ENCODE measurements at regions not wholly inside any gene's neighbourhood (a gene's known extent, or its start where the extent isn't known, plus 50 kb on each side); places are given as distances from the start of the nearest gene placed in this dataset.
A peak's percentile ranks its signal among the peaks of the same experiment; 100 is the strongest.

DNA sequence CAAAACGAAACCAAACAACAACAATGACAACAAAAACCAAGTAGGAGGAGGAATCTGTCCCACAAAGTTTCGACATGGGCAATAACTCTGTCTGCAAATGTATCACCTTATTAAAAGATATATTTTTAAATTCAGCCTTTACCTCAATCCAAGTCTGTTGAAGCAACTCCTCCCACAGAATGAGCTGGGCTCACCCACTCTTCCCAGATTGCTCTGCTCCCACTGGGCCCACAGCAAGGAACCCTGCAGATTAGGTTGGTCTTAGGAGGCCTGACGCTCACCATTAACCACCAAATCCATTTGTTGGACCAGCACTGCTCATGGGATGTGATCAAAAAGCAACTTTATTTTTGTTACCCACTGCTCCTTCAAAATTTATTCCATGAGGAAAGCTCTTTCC, 114.7 kb upstream of the CDC42BPA start:
- Histone ChIP-seq H3K4me1 (peaks cover 22 to 34% of the 10 kb centered on the region in 2 donors), H3K4me3 (replicated peaks in 1 of 3) (no peak overlapping the region), H3K9me3 (no peaks in the 10 kb centered on the region), H3K27me3 (no peaks in the 10 kb centered on the region), H3K36me3 (no peaks in the 10 kb centered on the region), H3K27ac (no peak overlapping the region)
- DNase-seq = no peak
- whole genome bisulfite sequencing, 2 donors = 84 to 98% methylated on average over 3 of the region's 3 CpGs
- TF ChIP-seq POLR2A (IDR thresholded peaks at IDR 0.05) = no peak
- TF ChIP-seq, protein P1, sequence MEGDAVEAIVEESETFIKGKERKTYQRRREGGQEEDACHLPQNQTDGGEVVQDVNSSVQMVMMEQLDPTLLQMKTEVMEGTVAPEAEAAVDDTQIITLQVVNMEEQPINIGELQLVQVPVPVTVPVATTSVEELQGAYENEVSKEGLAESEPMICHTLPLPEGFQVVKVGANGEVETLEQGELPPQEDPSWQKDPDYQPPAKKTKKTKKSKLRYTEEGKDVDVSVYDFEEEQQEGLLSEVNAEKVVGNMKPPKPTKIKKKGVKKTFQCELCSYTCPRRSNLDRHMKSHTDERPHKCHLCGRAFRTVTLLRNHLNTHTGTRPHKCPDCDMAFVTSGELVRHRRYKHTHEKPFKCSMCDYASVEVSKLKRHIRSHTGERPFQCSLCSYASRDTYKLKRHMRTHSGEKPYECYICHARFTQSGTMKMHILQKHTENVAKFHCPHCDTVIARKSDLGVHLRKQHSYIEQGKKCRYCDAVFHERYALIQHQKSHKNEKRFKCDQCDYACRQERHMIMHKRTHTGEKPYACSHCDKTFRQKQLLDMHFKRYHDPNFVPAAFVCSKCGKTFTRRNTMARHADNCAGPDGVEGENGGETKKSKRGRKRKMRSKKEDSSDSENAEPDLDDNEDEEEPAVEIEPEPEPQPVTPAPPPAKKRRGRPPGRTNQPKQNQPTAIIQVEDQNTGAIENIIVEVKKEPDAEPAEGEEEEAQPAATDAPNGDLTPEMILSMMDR (IDR thresholded peaks at IDR 0.05) = no peak
- intact Hi-C loops (cut with DNase I) = no loop called here

DNA sequence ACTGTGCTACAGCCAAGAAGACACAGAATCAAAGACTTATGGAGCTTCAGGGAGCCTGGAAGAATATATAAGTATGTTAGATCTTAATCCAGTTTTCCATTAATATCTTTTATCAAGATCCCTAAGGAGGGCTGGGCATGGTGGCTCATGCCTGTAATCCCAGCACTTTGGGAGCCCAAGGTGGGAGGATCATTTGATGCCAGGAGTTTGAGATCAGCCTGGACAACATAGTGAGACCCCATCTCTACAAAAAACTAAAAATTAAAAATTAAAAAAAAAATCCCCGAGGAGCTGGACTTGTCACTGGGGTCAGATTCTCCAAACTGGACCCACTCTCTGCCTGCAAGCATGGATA, 113.9 kb upstream of the CDC42BPA start:
- H3K27ac ChIP-seq = no peak overlapping the region
- WGBS, 2 donors = 93 to 96% methylated on average over 1 of the region's 1 CpG
- DNase-seq = no peak
- no peaks in the 10 kb centered on the region for H3K27me3 ChIP-seq
- intact Hi-C loops (cut with DNase I) = no loop called here
- H3K4me3 ChIP-seq (replicated peaks in 1 of 3) = no peak overlapping the region
- H3K9me3 ChIP-seq = no peaks in the 10 kb centered on the region
- no peak for TF ChIP-seq POLR2A (IDR thresholded peaks at IDR 0.05)
- TF ChIP-seq, protein P1 (IDR thresholded peaks at IDR 0.05) = no peak
- peaks cover 22 to 34% of the 10 kb centered on the region in 2 donors for H3K4me1 ChIP-seq
- no peaks in the 10 kb centered on the region for H3K36me3 ChIP-seq

DNA sequence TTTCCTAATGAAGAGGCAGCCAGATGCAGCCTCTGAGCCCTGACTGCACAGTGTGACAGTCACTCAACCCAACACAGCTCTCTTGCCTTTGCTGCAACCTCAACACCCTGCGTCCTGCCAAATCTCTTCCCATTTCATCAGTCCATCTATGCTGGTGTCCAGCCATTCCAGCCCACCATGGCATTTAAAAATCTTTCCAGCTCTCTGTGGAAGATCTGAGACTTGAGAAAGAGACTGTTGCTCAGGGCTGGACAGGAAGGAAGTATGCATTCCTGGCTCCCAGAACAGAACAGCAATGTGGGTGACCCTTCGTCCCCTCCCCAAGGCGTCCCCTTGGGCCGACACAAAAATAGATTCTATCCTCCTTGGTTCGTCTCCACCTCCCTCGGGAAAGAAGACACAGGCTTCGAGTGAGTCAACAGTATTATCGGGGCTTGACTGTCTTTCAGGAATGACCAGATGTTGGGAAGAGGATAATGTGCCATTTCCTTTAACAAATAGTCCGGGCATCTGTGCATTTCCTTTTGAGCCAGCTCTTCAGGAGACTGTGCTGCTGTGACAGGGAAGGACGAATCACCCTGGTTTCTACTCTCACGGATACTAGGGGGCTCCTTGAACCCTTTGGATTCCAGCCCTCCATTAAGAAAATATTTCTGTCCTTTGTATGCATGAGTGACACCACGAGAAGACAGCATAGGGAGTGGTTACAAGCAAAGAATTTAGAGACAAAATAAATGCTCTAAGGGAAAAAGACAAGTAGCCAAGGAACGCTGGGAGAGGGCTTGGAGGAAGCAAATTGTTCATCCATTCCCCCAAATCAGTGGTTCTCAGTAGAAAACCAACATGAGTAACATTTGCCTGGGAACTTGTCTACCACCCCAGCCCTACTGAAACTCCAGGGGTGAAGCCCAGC, 111.4 kb upstream of the CDC42BPA start:
- peak in 1 of 2 donors; percentile 23 for DNase-seq
- Histone ChIP-seq H3K4me3 (replicated peaks in 1 of 3) (no peak overlapping the region), H3K27me3 (no peaks in the 10 kb centered on the region), H3K36me3 (no peaks in the 10 kb centered on the region), H3K9me3 (no peaks in the 10 kb centered on the region), H3K4me1 (peaks cover 22 to 34% of the 10 kb centered on the region in 2 donors), H3K27ac (peak overlapping the region in 2 of 3 donors; percentile 17 to 48)
- WGBS, 2 donors = 38 to 39% methylated on average over 13 of the region's 13 CpGs
- no peak for TF ChIP-seq POLR2A (IDR thresholded peaks at IDR 0.05)
- TF ChIP-seq, protein P1 (IDR thresholded peaks at IDR 0.05) = no peak
- intact Hi-C loops (cut with DNase I) = no loop called here

DNA sequence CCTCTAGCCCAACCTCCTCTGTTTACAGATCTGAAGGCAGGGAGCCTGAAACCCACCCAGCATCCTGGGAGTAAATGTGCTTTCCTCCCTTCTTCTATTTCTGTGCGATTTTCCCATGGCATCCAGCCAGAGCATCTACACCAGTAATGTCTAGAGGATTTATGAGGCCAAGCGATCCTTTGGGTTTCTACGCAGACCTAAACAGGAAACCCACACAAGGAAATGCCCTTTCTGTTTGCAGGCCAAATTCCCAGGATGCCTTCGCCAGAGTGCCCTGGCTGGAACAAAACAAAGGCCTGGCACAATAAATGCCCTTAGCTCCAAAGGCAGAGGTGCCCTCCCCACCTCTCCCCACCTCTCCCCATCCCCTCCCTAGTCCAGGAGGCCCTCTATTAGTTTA, 110.5 kb upstream of the CDC42BPA start:
- DNase-seq = no peak
- H3K27me3 ChIP-seq = no peaks in the 10 kb centered on the region
- intact Hi-C loops (cut with DNase I) = no loop called here

DNA sequence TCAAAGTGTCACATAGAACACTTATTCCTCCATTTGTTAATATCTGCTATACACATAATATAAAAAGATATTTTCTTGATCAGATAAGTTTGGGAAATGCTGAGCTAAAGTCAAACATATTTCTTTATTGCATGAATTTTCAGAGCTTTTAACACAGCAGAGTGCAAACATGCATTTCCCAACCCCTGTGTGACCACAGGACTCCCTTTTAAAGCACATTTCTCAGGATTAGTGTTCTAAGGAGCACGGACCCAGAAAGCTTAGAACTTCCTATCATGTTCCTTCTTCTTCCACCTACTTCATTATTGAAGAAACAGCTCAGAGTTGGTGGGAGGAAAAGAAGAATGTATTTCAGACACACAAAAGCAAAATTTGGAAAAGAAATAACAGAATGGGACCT, 109.1 kb upstream of the CDC42BPA start:
- no peak for DNase-seq
- H3K27ac ChIP-seq = no peak overlapping the region
- H3K9me3 ChIP-seq = no peaks in the 10 kb centered on the region
- H3K4me3 ChIP-seq (replicated peaks in 1 of 3) = no peak overlapping the region
- peaks cover 22 to 34% of the 10 kb centered on the region in 2 donors for H3K4me1 ChIP-seq
- no peaks in the 10 kb centered on the region for H3K27me3 ChIP-seq
- WGBS, 2 donors = 91 to 96% methylated on average over 1 of the region's 1 CpG
- intact Hi-C loops (cut with DNase I) = no loop called here
- TF ChIP-seq POLR2A (IDR thresholded peaks at IDR 0.05) = no peak
- TF ChIP-seq, protein P1 (IDR thresholded peaks at IDR 0.05) = no peak
- no peaks in the 10 kb centered on the region for H3K36me3 ChIP-seq

More for the DNA sequence above, 110.5 kb upstream of the CDC42BPA start:
- Histone ChIP-seq H3K4me1 (peaks cover 22 to 34% of the 10 kb centered on the region in 2 donors), H3K9me3 (no peaks in the 10 kb centered on the region), H3K36me3 (no peaks in the 10 kb centered on the region), H3K27ac (peak overlapping the region in 1 of 3 donors; percentile 45), H3K4me3 (replicated peaks in 1 of 3) (no peak overlapping the region)
- 66 to 83% methylated on average over 4 of the region's 4 CpGs for WGBS, 2 donors
- no peak for TF ChIP-seq POLR2A (IDR thresholded peaks at IDR 0.05)
- TF ChIP-seq, protein P1 (IDR thresholded peaks at IDR 0.05) = no peak

All from thyroid gland (tissue), 4 donors.